HG03175 (cell line): ENCODE measurements at regions not wholly inside any gene's neighbourhood (a gene's known extent, or its start where the extent isn't known, plus 50 kb on each side); places are given as distances from the start of the nearest gene placed in this dataset.
"Not testable (repeated sequence)": the region's sequence is repeated elsewhere in the genome, so short reads cannot be mapped to it uniquely, and the experiment has no call there.

Experiments
- ATAC-seq: cut with Tn5 transposase; IDR thresholded peaks from one replicate; pipeline ENCODE4 v1.9.1; 2021; ENCODE audit warnings: mild to moderate bottlenecking, moderate library complexity; ENCODE audit not compliant: unreplicated experiment

- ATAC-seq, result no peak
Observed at GRCh38 chr5:83001796-83002381, 75.3 kb downstream of the TMEM167A start.

- no peak for ATAC-seq
Observed at GRCh38 chr5:83000922-83001321, 76.3 kb downstream of the TMEM167A start.

DNA sequence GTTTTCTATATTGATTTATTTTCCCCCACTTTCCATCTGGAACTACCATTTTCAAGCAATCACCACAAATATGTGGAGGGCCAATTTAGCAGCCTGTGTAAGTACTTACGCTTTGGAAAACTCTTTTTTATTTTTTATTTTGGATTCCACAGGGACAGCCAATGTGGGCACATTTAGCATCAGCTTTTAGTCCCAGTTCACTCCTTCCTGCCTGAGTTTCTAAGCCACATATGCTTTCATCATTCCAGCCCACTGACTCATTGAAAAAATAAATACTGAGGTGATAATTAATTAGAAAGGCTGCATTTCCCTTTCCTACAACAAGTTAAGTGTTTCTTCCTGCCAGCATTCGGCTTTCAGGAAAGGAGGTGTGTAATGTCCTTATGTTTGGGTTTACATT lies 76.8 kb downstream of the TMEM167A start:
- ATAC-seq, result no peak

DNA sequence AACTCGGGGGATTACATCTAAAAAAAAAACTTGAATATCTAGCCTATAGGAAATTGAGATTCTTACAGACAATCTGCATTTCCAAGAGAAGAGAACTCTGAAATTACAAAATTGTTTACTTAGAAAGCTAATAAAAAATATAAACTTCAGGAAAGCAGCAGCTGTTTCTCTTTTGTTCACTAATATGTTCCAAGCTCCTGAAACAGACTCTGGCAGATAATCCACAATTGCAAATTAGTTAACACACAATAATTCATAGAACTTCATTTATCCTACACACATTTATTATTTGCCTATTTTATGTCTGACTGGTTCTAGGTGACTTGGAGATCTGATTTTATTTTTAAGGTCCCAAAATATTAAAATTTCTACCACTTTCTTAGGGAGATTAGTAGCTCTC lies 83.8 kb downstream of the TMEM167A start:
- no peak for ATAC-seq

- ATAC-seq, result no peak
Observed at GRCh38 chr5:82992646-82993045, 84.5 kb downstream of the TMEM167A start.

DNA sequence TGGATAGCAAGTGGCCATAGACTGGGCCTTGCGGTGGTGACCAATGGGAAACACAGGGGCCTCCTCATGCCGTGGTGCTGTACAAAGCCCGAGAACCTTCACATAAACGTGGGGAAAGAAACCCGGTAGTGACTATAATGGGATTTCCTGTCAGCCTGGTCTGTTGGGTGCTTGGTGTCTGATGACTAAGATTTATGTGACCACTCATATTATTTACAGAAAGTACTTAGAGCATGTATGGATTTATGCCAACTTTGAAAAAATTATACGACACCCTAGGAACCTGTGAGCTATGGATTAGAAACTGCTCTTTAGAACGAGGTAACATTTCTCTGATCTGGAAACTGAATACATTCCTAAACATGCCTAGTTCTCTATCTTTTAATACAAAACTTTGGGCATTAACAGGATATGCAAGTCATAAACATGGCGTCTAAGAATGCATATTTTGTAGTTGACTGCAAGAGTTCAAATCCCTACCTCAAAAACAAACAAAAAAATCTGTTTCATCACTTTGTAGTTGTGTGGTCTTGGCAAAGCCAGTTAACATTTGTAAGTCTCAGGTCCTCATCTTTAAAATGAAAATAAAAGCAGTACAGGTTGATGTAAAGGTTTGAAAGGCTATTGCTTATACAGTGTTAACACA lies 85.4 kb downstream of the TMEM167A start:
- no peak for ATAC-seq

DNA sequence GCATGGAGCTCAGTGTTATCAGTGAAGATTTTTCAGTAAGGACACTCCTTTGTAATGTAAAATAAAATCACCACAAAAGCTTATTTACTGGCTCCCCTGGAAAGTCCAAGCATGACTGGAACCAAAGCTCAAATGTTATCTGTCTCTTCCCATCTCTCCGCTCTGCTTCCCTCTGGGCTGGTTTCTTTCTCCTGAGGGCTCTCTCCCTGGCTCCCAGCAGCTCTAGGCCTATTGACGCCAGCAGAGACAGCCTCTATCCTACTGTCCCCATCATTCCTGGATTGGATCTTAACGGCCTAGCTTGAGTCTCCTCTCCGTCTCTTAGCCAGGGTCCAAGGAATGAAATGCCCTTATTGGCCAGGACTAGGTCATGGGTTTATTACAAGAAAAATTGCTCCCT lies 86.1 kb downstream of the TMEM167A start:
- ATAC-seq, result no peak

GRCh38 chr5:82987188-82987587 lies 90.0 kb downstream of the TMEM167A start:
- no peak for ATAC-seq

GRCh38 chr5:82986404-82986803 lies 90.8 kb downstream of the TMEM167A start:
- no peak for ATAC-seq

DNA sequence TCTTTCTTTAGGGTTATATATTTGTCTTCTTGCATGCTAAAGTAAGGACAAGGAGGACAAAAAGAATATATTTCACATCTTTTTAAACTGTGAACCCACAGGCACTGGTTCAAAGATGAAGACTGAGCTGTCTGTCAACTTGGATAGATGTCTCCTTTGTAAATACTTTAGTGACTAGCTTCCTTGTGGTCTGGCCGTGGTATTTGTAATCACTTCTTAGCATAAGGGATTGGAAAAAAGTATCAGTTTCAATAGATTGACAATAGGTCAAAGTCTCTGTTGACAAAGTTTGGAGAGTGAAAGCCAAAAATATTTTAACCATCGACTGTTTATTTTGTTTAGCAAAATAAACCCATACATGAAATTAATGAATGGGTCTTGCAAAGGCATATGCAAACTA lies 91.4 kb downstream of the TMEM167A start:
- no peak for ATAC-seq

DNA sequence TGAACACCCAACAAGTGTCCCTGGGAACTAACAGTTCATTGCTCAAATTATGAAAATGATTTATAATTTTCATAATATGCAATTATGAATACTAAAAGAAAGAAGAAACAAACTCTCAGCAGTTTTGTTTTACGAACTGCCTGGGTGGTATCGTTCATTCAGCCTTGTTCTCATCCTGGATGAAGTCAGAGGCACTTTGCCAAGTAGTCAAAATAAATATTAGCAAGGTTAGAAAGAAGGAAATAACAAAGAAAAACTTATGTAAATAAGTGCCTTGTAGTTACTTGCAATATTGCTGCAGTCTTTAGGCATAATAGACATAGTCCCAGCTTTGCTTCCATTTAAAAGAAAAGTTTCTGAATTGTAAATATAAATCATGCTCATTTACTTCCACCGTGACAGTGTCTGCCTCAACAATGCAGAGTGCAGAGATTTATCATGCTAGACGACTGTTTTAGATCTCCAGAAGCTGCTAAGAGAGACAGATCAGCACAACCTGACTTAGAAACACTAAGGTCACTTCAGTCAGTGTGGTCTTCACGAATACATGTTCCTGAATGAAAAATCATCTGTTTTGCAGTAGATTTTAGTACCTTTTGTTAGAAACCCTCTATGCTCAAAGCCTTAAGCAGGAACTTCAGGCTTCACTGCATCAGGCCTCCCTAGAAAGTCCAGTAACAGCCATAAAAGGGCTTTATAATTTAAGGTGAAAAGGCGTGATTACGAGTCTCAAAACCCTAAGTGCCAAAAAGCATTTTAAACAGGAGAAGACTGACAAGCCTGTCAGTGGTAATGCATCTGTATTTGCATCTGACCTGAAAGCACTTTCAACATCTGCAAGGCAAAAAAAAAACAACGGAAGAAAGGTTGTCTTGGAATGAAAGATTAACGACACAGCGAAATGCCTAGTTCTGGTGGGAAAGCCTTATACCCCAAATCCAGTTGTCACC lies 92.1 kb downstream of the TMEM167A start:
- no peak for ATAC-seq

- ATAC-seq, result no peak
Observed at GRCh38 chr5:82982846-82983245, 94.3 kb downstream of the TMEM167A start.

DNA sequence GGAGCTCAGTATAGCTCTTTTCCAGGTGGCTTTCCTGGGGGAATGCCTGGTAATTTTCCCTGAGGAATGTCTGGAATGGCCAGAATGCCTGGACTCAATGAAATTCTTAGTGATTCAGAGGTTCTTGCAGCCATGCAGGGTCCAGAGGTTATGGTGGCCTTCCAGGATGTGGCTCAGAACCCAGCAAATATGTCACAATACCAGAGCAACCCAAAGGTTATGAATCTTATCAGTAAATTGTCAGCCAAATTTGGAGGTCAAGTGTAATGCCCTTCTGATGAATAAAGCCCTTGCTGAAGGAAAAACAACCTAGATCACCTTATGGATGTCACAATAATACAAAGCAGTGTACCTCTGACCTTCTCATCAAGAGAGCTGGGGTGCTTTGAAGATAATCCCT lies 100.3 kb downstream of the TMEM167A start:
- ATAC-seq, result not testable (repeated sequence)

GRCh38 chr5:82975812-82976211 lies 101.4 kb downstream of the TMEM167A start:
- ATAC-seq, result no peak

GRCh38 chr5:82975396-82975795 lies 101.8 kb downstream of the TMEM167A start:
- no peak for ATAC-seq

GRCh38 chr5:82974346-82974745 lies 102.8 kb downstream of the TMEM167A start:
- ATAC-seq, result not testable (repeated sequence)

- ATAC-seq, result no peak
Observed at GRCh38 chr5:82971901-82972300, 105.3 kb downstream of the TMEM167A start.

- ATAC-seq, result not testable (repeated sequence)
Observed at GRCh38 chr5:82971034-82971806, 106.0 kb downstream of the TMEM167A start.

GRCh38 chr5:82969221-82969976 lies 107.8 kb downstream of the TMEM167A start:
- ATAC-seq, result not testable (repeated sequence)

DNA sequence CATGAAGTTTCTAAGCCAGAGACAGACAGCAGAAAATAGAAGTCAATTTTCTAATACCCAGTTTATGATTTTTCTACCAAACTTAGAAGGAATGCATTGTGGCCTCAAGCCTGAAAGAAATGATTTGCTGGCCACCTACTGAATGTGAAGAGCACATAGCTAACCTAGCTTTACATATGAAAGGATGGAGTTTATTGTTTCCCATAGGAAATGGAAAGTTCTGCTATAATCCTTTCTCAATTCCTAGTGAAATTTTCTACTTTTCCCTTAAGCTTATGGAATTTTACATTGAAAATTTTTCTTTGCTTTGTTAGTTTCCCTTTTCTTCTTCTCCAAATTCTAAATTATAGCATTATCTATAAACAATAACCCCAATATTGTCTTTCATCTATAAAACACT lies 110.1 kb downstream of the TMEM167A start:
- ATAC-seq, result no peak
